BLaER1 (cell line): ENCODE measurements at regions not wholly inside any gene's neighbourhood (a gene's known extent, or its start where the extent isn't known, plus 50 kb on each side); places are given as distances from the start of the nearest gene placed in this dataset.
"Not testable (repeated sequence)": the region's sequence is repeated elsewhere in the genome, so short reads cannot be mapped to it uniquely, and the experiment has no call there.

Source experiments
- H3K27ac ChIP-seq: shearing (Covaris generic); formaldehyde crosslinking; 2 replicates; pipeline ENCODE4 v1.8.1; 2022
- H3K27me3 ChIP-seq: shearing (Covaris generic); formaldehyde crosslinking; 2 replicates; pipeline ENCODE4 v1.8.1; 2022
- H3K36me3 ChIP-seq: shearing (Covaris generic); formaldehyde crosslinking; 2 replicates; pipeline ENCODE4 v1.8.1; 2022
- H3K4me1 ChIP-seq: shearing (Covaris generic); formaldehyde crosslinking; 2 replicates; pipeline ENCODE4 v1.8.1; 2022
- H3K4me2 ChIP-seq: shearing (Covaris generic); formaldehyde crosslinking; 2 replicates; pipeline ENCODE4 v1.8.1; 2022
- H3K4me3 ChIP-seq: shearing (Covaris generic); formaldehyde crosslinking; 2 replicates; pipeline ENCODE4 v1.8.1; 2022
- H3K9ac ChIP-seq: shearing (Covaris generic); formaldehyde crosslinking; 2 replicates; pipeline ENCODE4 v1.8.1; 2022
- H3K9me3 ChIP-seq: shearing (Covaris generic); formaldehyde crosslinking; 2 replicates; pipeline ENCODE4 v1.8.1; 2022
- H4K20me1 ChIP-seq: shearing (Covaris generic); formaldehyde crosslinking; 2 replicates; pipeline ENCODE4 v1.8.1; 2022
- Cebpa-rat ChIP-seq: shearing (Covaris generic); IDR thresholded peaks from 2 replicates; pipeline ENCODE4 v1.8.1; 2022

DNA sequence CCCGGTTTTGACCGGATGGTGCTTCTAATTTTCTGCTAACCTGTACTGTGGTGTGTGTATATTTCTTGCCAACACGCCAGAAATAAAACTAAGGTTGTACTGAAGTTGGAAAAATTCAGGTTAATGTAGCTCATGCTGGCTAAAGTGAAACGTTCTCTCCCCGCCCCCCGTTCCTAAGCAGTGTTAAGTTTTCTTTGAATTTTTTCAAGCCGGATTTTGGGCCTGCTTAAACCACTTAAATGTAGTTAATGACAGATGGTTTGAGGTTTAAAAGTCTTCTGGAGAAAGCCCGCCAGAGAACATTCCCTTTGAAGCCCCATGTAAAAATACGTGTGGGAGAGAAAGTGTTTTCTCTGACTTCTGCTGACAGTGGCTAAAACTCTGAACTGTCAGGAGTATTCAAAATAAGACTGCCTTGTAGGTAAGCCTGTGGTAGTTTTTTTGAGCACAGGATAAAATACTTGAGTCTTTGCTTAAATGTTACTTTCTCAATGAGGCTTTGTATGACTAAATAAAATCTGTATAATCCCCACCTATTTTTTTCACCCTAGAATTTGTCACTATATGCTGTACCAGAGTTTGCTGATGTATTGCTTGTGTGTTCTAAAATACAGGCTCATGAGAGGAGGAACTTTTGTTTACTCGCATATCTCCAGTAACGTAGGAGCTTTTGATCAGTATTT, 101.3 kb downstream of the OR2B2 start:
- TF ChIP-seq Cebpa-rat, result no peak
- peak overlapping the region; percentile 89 for H3K27ac ChIP-seq
- H3K9me3 ChIP-seq, result no peaks in the 10 kb centered on the region
- no peaks in the 10 kb centered on the region for H3K36me3 ChIP-seq
- peak overlapping the region; percentile 84 for H3K4me2 ChIP-seq
- peak overlapping the region; percentile 96 for H3K9ac ChIP-seq
- 0 out of 2 replicates have a peak, but pooled peaks cover 4% of the 10 kb centered on the region for H4K20me1 ChIP-seq
- no peaks in the 10 kb centered on the region for H3K27me3 ChIP-seq
- peaks cover 58% of the 10 kb centered on the region for H3K4me1 ChIP-seq
- H3K4me3 ChIP-seq, result peak overlapping the region; percentile 76

DNA sequence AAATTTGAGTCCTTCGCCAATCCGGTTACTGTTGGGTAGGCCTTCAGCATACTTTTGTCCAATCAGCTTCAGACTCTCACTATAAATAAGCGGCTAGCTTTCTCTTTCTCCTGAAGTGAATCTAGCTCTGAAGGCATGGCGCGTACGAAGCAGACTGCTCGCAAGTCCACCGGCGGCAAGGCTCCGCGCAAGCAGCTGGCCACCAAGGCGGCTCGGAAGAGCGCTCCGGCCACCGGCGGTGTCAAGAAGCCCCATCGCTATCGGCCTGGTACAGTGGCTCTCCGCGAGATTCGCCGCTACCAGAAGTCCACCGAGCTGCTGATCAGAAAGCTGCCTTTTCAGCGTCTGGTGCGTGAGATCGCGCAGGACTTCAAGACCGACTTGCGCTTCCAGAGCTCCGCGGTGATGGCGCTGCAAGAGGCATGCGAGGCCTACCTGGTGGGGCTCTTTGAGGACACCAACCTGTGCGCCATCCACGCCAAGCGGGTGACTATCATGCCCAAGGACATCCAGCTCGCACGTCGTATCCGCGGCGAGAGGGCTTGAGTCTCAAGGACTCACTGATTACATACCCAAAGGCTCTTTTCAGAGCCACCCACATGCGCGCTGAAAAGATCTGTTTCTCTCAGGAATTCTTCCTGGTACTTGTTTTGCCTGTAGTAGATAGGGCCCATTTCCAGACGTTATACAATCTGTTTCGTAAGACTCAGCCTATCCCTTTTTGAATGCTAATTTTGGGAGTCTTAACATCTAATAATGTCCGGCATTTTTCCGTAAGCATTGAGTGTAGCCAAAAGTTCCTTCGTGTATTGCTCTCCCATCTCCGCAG, 102.0 kb downstream of the OR2B2 start:
- no peaks in the 10 kb centered on the region for H3K9me3 ChIP-seq
- H3K27ac ChIP-seq, result peak overlapping the region; percentile 89
- no peaks in the 10 kb centered on the region for H3K27me3 ChIP-seq
- peaks cover 55% of the 10 kb centered on the region for H3K4me1 ChIP-seq
- peak overlapping the region; percentile 96 for H3K9ac ChIP-seq
- TF ChIP-seq Cebpa-rat, result no peak
- no peaks in the 10 kb centered on the region for H3K36me3 ChIP-seq
- H4K20me1 ChIP-seq, result 0 out of 2 replicates have a peak, but pooled peaks cover 4% of the 10 kb centered on the region
- H3K4me2 ChIP-seq, result peak overlapping the region; percentile 84
- H3K4me3 ChIP-seq, result peak overlapping the region; percentile 76

DNA sequence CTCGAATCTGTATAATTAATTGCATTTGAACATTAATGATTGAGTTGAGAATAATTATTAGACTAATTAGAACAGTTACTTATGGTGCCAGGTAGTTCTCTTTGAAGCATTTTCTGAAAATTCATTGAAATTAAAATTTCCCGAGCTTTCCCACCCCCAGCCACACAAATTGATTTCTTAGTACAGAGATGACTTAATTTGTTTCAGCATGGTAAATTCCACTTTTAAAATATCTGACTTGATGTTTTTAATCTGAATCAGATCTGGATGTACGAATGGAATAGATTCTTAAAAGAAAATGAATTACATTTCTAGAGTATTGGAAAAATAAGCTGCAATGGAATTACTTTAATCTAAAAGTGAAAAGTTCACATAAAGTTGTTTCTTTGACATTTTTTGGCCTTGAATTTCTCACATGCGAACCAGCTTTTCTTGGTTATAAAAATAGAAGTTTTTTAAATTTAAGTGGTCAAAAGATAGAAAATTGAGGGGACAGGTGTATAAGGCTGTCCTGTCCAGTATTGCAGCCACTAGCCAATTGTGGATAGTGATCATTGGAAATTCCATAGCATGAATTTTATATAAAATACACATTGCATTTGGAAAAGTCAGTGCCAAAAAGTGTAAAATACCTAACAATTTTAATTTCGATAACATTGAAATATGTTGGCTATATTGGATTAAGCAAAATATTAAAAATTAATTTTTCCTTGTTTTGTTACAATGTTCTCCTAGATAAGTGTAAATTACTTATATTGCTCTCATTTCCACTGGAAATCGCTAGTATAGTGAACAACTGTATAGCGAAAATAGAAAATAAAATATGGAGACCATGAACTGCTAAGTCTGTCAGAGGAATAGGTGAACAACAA, 102.9 kb downstream of the OR2B2 start:
- peak overlapping the region; percentile 96 for H3K9ac ChIP-seq
- H3K27me3 ChIP-seq, result no peaks in the 10 kb centered on the region
- TF ChIP-seq Cebpa-rat, result no peak
- peak overlapping the region; percentile 76 for H3K4me3 ChIP-seq
- H4K20me1 ChIP-seq, result 0 out of 2 replicates have a peak, but pooled peaks cover 4% of the 10 kb centered on the region
- no peaks in the 10 kb centered on the region for H3K9me3 ChIP-seq
- peaks cover 55% of the 10 kb centered on the region for H3K4me1 ChIP-seq
- H3K27ac ChIP-seq, result peak overlapping the region; percentile 89
- peak overlapping the region; percentile 84 for H3K4me2 ChIP-seq
- H3K36me3 ChIP-seq, result no peaks in the 10 kb centered on the region

DNA sequence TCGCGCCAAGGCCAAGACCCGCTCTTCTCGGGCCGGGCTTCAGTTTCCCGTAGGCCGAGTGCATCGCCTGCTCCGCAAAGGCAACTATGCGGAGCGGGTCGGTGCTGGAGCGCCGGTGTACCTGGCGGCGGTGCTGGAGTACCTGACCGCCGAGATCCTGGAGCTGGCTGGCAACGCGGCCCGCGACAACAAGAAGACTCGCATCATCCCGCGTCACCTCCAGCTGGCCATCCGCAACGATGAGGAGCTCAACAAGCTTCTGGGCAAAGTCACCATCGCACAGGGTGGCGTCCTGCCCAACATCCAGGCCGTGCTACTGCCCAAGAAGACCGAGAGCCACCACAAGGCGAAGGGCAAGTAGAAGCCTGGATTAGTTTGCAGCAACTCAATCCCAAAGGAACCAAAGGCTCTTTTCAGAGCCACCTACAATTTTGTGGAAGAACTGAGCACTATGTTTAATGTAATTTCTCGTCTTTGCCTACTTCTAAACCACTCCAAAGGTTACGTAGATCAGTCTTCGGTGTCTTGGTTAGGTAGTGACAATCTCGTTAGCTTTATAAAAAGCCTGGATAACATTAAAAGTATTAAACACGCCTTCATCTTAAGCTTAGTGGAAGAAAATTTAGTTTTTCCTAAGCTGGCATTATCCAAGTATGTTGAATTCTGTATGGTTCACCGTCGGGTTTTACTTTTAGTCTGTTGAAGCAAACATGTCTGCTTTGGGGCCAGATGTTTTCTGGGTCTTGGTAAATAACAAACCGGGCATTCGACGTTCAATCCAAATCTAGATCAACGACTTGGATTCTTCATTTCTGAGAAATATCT, 103.7 kb downstream of the OR2B2 start:
- H4K20me1 ChIP-seq, H3K36me3 ChIP-seq, H3K27me3 ChIP-seq, H3K9me3 ChIP-seq: not testable (repeated sequence)
- H3K4me2 ChIP-seq, result peak overlapping the region; percentile 84
- peak overlapping the region; percentile 89 for H3K27ac ChIP-seq
- peaks cover 49% of the 10 kb centered on the region for H3K4me1 ChIP-seq
- H3K4me3 ChIP-seq, result peak overlapping the region; percentile 76
- peak overlapping the region; percentile 86 for H3K9ac ChIP-seq

DNA sequence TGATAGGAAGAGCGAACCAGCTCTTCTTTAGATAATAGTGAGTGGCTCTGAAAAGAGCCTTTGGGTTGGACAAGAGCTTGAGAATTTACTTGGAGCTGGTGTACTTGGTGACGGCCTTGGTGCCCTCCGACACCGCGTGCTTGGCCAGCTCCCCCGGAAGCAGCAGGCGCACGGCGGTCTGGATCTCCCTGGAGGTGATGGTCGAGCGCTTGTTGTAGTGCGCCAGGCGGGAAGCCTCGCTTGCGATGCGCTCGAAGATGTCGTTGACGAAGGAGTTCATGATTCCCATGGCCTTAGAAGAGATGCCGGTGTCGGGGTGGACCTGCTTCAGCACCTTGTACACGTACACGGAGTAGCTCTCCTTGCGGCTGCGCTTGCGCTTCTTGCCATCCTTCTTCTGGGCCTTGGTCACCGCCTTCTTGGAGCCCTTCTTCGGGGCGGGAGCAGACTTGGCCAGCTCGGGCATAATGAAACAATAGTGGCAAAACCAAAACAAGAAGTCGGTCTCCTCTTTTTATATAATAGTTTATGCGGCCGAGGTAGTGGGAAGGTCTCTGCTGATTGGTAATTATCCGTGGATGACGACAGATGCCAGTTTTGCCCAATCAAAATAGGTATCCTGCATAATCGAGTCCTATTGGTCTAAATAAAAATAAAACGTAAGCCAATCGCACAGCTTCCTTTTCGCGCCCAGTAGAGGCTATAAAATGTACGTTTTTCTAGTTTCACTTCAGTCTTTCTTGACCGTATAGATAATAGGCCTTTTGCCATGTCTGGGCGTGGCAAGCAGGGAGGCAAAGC, 104.6 kb downstream of the OR2B2 start:
- not testable (repeated sequence) for H4K20me1 ChIP-seq, H3K9me3 ChIP-seq, H3K27me3 ChIP-seq, H3K36me3 ChIP-seq
- Histone ChIP-seq H3K27ac (peak overlapping the region; percentile 96), H3K4me3 (peak overlapping the region; percentile 76), H3K4me2 (peak overlapping the region; percentile 96), H3K4me1 (peaks cover 41% of the 10 kb centered on the region), H3K9ac (peak overlapping the region; percentile 94)

DNA sequence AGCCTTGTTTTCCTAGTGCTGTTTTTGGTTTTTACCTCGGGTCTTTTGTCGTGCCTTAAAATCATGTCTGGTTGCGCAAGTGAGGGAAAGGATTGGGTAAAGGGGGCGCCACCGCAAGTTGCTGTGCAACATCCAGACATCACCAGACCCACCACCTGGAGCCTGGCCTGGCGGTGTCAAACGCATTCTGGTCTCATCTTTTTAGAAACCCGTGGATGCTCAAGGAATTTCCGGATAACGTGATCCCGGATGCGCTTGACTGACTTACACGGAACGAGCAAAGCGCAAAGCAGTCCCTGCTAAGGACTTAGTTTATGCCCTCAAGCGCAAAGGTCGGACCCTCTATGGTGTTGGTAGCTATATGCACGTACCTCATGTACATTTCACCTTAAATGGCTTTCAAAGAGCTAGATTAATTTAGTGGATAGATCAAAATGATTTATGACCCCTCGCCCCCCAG, 105.2 kb downstream of the OR2B2 start:
- Histone ChIP-seq H3K4me2 (peak overlapping the region; percentile 96), H3K27me3 (no peaks in the 10 kb centered on the region), H3K4me1 (peaks cover 35% of the 10 kb centered on the region), H3K9ac (peak overlapping the region; percentile 94), H4K20me1 (0 out of 2 replicates have a peak, but pooled peaks cover 4% of the 10 kb centered on the region), H3K36me3 (no peaks in the 10 kb centered on the region), H3K4me3 (peak overlapping the region; percentile 76), H3K27ac (peak overlapping the region; percentile 96), H3K9me3 (no peaks in the 10 kb centered on the region)
- TF ChIP-seq Cebpa-rat, result peak; percentile 98

DNA sequence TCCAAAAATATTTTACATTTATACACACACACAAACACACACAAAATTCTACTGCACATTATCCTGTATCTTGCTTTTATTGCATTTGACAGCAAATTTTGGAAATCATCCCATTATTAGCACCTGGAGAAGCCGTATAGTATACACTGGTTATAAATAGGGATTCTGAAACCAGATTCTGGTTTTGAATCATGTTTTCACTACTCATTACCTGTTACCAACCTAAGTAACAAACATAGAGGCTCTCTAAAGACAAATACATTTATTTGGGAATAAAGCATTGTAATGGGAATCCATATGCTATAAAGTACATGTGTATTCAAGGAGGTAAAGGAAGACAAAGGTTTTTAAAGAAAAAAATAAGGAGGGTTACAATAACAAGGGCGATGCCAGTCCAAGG, 106.8 kb downstream of the OR2B2 start:
- no peak overlapping the region for H3K9ac ChIP-seq
- H3K27ac ChIP-seq, result no peak overlapping the region

DNA sequence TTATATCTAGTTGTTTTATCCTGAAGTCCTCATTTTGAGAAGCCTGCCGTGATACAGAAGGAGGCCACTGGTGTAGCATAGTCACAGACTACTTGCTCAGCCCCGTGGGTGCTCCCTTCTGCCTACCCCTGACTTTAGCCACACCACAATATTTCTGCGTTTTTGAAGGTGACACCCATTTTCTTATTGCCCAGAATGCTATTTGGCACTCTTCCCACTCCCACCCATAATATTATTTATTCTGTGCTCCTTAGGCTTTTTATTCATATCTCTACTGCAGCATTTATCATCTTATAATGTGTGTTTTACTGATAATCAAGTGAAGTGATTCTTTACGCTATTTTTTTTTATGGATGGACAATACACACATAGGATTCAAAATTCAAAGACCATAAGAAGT, 107.3 kb downstream of the OR2B2 start:
- H3K36me3 ChIP-seq, result no peaks in the 10 kb centered on the region
- no peaks in the 10 kb centered on the region for H4K20me1 ChIP-seq
- H3K27ac ChIP-seq, result no peak overlapping the region
- no peak for TF ChIP-seq Cebpa-rat
- H3K4me3 ChIP-seq, result no peak overlapping the region
- H3K27me3 ChIP-seq, result no peaks in the 10 kb centered on the region
- no peak overlapping the region for H3K9ac ChIP-seq
- no peaks in the 10 kb centered on the region for H3K9me3 ChIP-seq
- peaks cover 25% of the 10 kb centered on the region for H3K4me1 ChIP-seq
- no peak overlapping the region for H3K4me2 ChIP-seq

More for the DNA sequence above, 106.8 kb downstream of the OR2B2 start:
- Histone ChIP-seq H3K9me3 (no peaks in the 10 kb centered on the region), H3K4me2 (no peak overlapping the region), H3K36me3 (no peaks in the 10 kb centered on the region), H4K20me1 (0 out of 2 replicates have a peak, but pooled peaks cover 4% of the 10 kb centered on the region), H3K4me3 (no peak overlapping the region), H3K4me1 (peaks cover 25% of the 10 kb centered on the region), H3K27me3 (no peaks in the 10 kb centered on the region)
- TF ChIP-seq Cebpa-rat, result no peak
